Activated T-helper 1 cell treated with Interleukin-2 at 50 U/mL for 16 hours (primary cell): ENCODE measurements at regions not wholly inside any gene's neighbourhood (a gene's known extent, or its start where the extent isn't known, plus 50 kb on each side); places are given as distances from the start of the nearest gene placed in this dataset.
"Not testable (repeated sequence)": the region's sequence is repeated elsewhere in the genome, so short reads cannot be mapped to it uniquely, and the experiment has no call there.

ENCODE experiments used
- DNase-seq: peaks from one replicate; pipeline ENCODE4 v3.0.0-alpha.2; 2020; ENCODE audit warnings: low read depth

- no peak for DNase-seq
Observed at GRCh38 chr3:150242220-150242936, 165.7 kb upstream of the TSC22D2 start.

GRCh38 chr3:150240891-150241290 lies 167.2 kb upstream of the TSC22D2 start:
- DNase-seq = no peak

- no peak for DNase-seq
Observed at GRCh38 chr3:150239766-150240165, 168.3 kb upstream of the TSC22D2 start.

- DNase-seq = no peak
Observed at GRCh38 chr3:150238995-150239619, 169.0 kb upstream of the TSC22D2 start.

GRCh38 chr3:150238048-150238802 lies 169.9 kb upstream of the TSC22D2 start:
- no peak for DNase-seq

- DNase-seq = no peak
Observed at GRCh38 chr3:150237490-150237889, 170.6 kb upstream of the TSC22D2 start.

- DNase-seq = no peak
Observed at GRCh38 chr3:150236316-150237082, 171.6 kb upstream of the TSC22D2 start.

- DNase-seq = no peak
Observed at GRCh38 chr3:150235799-150236198, 172.3 kb upstream of the TSC22D2 start.

GRCh38 chr3:150232992-150233451 lies 175.1 kb upstream of the TSC22D2 start:
- no peak for DNase-seq

- DNase-seq = no peak
Observed at GRCh38 chr3:150230037-150230436, 178.1 kb upstream of the TSC22D2 start.

- not testable (repeated sequence) for DNase-seq
Observed at GRCh38 chr3:150228626-150229025, 179.5 kb upstream of the TSC22D2 start.

- DNase-seq = no peak
Observed at GRCh38 chr3:150227839-150228238, 180.3 kb upstream of the TSC22D2 start.

- no peak for DNase-seq
Observed at GRCh38 chr3:150225986-150226385, 182.1 kb upstream of the TSC22D2 start.

- no peak for DNase-seq
Observed at GRCh38 chr3:150223558-150223957, 184.5 kb upstream of the TSC22D2 start.

- DNase-seq = no peak
Observed at GRCh38 chr3:150222691-150223489, 185.2 kb upstream of the TSC22D2 start.

GRCh38 chr3:150221904-150222523 lies 186.1 kb upstream of the TSC22D2 start:
- DNase-seq = no peak

- no peak for DNase-seq
Observed at GRCh38 chr3:150220799-150221198, 187.3 kb upstream of the TSC22D2 start.

GRCh38 chr3:150220041-150220440 lies 188.1 kb upstream of the TSC22D2 start:
- no peak for DNase-seq

- no peak for DNase-seq
Observed at GRCh38 chr3:150218841-150219240, 189.3 kb upstream of the TSC22D2 start.

- DNase-seq = no peak
Observed at GRCh38 chr3:150218236-150218635, 189.9 kb upstream of the TSC22D2 start.

- no peak for DNase-seq
Observed at GRCh38 chr3:150217691-150218090, 190.4 kb upstream of the TSC22D2 start.
